Neural cell (in vitro differentiated cells): ENCODE measurements at regions not wholly inside any gene's neighbourhood (a gene's known extent, or its start where the extent isn't known, plus 50 kb on each side); places are given as distances from the start of the nearest gene placed in this dataset.

Source experiments
- H2AFZ ChIP-seq: fragments of 200-600, 300-800 bp; sonication (generic), shearing (Covaris generic); 2 replicates; pipeline ENCODE4 v1.6.0; 2014; ENCODE audit warnings: low read depth, mild to moderate bottlenecking, antibody characterized with exemption, low read length, moderate library complexity
- H3F3A ChIP-seq: fragments of 200-600 bp; shearing (Covaris generic); 2 replicates; pipeline ENCODE4 v1.6.1; 2016; ENCODE audit warnings: mild to moderate bottlenecking, moderate library complexity, mixed read lengths, antibody characterized with exemption, low read length; ENCODE audit not compliant: insufficient read depth, poor library complexity, severe bottlenecking
- H3K27ac ChIP-seq: fragments of 200-600, 300-800 bp; sonication (generic), shearing (Covaris generic); 2 replicates; pipeline ENCODE4 v1.5.1; 2014; ENCODE audit warnings: mild to moderate bottlenecking, low read length, moderate library complexity
- H3K27me3 ChIP-seq: fragments of 300-800, 200-600 bp; sonication (generic), shearing (Covaris generic); 2 replicates; pipeline ENCODE4 v1.6.0; 2014; ENCODE audit warnings: mild to moderate bottlenecking, low read depth, low read length, moderate library complexity; ENCODE audit not compliant: insufficient read depth
- H3K36me3 ChIP-seq: fragments of 300-800, 200-600 bp; sonication (generic), shearing (Covaris generic); 2 replicates; pipeline ENCODE4 v1.5.1; 2014; ENCODE audit warnings: mild to moderate bottlenecking, antibody characterized with exemption, low read length, moderate library complexity; ENCODE audit not compliant: insufficient read depth
- H3K4me2 ChIP-seq: fragments of 300-800, 200-600 bp; sonication (generic), shearing (Covaris generic); 2 replicates; pipeline ENCODE4 v1.6.0; 2014; ENCODE audit warnings: mild to moderate bottlenecking, low read length
- H3K4me3 ChIP-seq: fragments of 300-800, 200-600 bp; sonication (generic), shearing (Covaris generic); 2 replicates; pipeline ENCODE4 v1.5.1; 2014; ENCODE audit warnings: mild to moderate bottlenecking, low read length, moderate library complexity
- H3K79me2 ChIP-seq: fragments of 200-600 bp; shearing (Covaris generic); replicated peaks from 2 replicates; pipeline ENCODE4 v1.6.0; 2014; ENCODE audit warnings: mild to moderate bottlenecking, low read length, moderate library complexity; ENCODE audit not compliant: insufficient read depth
- H3K9ac ChIP-seq: fragments of 300-800, 200-600 bp; sonication (generic), shearing (Covaris generic); 2 replicates; pipeline ENCODE4 v1.6.1; 2016; ENCODE audit warnings: mild to moderate bottlenecking, low read length, mixed read lengths
- H3K9me2 ChIP-seq: fragments of 200-600 bp; shearing (Covaris generic); 2 replicates; pipeline ENCODE4 v1.6.1; 2016; ENCODE audit warnings: mild to moderate bottlenecking, low read length, mixed read lengths; ENCODE audit not compliant: insufficient read depth
- H3K9me3 ChIP-seq: fragments of 200-600, 300-800 bp; sonication (generic), shearing (Covaris generic); 2 replicates; pipeline ENCODE4 v1.6.1; 2016; ENCODE audit warnings: mild to moderate bottlenecking, mixed run types, low read length, moderate library complexity, mixed read lengths
- H4K20me1 ChIP-seq: fragments of 200-600 bp; shearing (Covaris generic); 2 replicates; pipeline ENCODE4 v1.6.1; 2016; ENCODE audit warnings: mild to moderate bottlenecking, mixed run types; ENCODE audit not compliant: insufficient read depth
- EP300 ChIP-seq: fragments of 450-650 bp; conservative IDR thresholded peaks from 2 replicates; pipeline ENCODE4 v1.6.1; 2014; ENCODE audit warnings: antibody characterized with exemption, mild to moderate bottlenecking, moderate library complexity; ENCODE audit not compliant: poor library complexity, severe bottlenecking
- EZH2 ChIP-seq: fragments of 200-600, 300-800 bp; shearing (Covaris generic), sonication (generic); IDR thresholded peaks from 2 replicates; pipeline ENCODE4 v1.6.1; 2014; ENCODE audit warnings: antibody characterized with exemption, low read length, borderline replicate concordance, mild to moderate bottlenecking; ENCODE audit not compliant: insufficient read depth, poor library complexity, severe bottlenecking
- MXI1 ChIP-seq: fragments of 450-650 bp; conservative IDR thresholded peaks from 2 replicates; pipeline ENCODE4 v1.6.1; 2014; ENCODE audit warnings: antibody characterized with exemption, mild to moderate bottlenecking; ENCODE audit not compliant: poor library complexity, severe bottlenecking
- POLR2AphosphoS5 ChIP-seq: IDR thresholded peaks from 2 replicates; pipeline ENCODE4 v1.6.1; 2012
- RAD21 ChIP-seq: fragments of 450-650 bp; conservative IDR thresholded peaks from 2 replicates; pipeline ENCODE4 v1.6.1; 2014; ENCODE audit warnings: antibody characterized with exemption, mild to moderate bottlenecking, moderate library complexity
- SMC3 ChIP-seq: fragments of 450-650 bp; conservative IDR thresholded peaks from 2 replicates; pipeline ENCODE4 v1.6.1; 2014; ENCODE audit warnings: antibody characterized with exemption, mild to moderate bottlenecking, moderate library complexity; ENCODE audit not compliant: poor library complexity
- TAF1 ChIP-seq: IDR thresholded peaks from 2 replicates; pipeline ENCODE4 v1.6.1; 2012; ENCODE audit warnings: low read depth
- TF ChIP-seq, protein P1 (sequence below): IDR thresholded peaks from 2 replicates; pipeline ENCODE4 v1.6.1; 2012; ENCODE audit warnings: borderline replicate concordance
- TF ChIP-seq, protein P2 (sequence below): fragments of 450-650 bp; IDR thresholded peaks from 2 replicates; pipeline ENCODE4 v1.5.1; 2014; ENCODE audit warnings: antibody characterized with exemption, mild to moderate bottlenecking, moderate library complexity; ENCODE audit not compliant: poor library complexity, severe bottlenecking

DNA sequence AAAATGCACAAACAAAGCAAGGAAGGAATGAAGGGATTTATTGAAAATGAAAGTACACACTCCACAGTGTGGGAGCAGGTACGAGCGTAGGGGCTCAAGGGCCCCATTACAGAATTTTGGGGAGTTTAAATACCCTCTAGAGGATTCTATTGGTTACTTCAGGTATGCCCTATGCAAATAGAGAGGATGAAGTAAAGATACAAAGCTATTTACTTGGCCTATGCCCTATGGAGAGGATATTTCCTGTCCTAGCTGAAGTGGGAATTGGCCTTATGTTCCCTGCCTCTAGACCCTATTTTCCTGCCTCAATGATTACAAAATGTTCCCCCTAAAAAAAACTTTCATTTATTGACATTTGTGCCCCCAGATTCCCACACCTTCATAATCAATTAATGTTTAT is 59.7 kb upstream of the ASIP start:
- no peak overlapping the region for H3K4me3 ChIP-seq
- no peak overlapping the region for H3K4me2 ChIP-seq
- H3K79me2 ChIP-seq: no peaks in the 10 kb centered on the region
- H3K9me2 ChIP-seq: no peaks in the 10 kb centered on the region
- no peaks in the 10 kb centered on the region for H3K36me3 ChIP-seq
- H3K27me3 ChIP-seq: no peaks in the 10 kb centered on the region
- no peak overlapping the region for H2AFZ ChIP-seq
- no peaks in the 10 kb centered on the region for H3F3A ChIP-seq
- no peak for TF ChIP-seq TAF1
- TF ChIP-seq EZH2: no peak
- no peak for TF ChIP-seq EP300
- TF ChIP-seq, protein P1, sequence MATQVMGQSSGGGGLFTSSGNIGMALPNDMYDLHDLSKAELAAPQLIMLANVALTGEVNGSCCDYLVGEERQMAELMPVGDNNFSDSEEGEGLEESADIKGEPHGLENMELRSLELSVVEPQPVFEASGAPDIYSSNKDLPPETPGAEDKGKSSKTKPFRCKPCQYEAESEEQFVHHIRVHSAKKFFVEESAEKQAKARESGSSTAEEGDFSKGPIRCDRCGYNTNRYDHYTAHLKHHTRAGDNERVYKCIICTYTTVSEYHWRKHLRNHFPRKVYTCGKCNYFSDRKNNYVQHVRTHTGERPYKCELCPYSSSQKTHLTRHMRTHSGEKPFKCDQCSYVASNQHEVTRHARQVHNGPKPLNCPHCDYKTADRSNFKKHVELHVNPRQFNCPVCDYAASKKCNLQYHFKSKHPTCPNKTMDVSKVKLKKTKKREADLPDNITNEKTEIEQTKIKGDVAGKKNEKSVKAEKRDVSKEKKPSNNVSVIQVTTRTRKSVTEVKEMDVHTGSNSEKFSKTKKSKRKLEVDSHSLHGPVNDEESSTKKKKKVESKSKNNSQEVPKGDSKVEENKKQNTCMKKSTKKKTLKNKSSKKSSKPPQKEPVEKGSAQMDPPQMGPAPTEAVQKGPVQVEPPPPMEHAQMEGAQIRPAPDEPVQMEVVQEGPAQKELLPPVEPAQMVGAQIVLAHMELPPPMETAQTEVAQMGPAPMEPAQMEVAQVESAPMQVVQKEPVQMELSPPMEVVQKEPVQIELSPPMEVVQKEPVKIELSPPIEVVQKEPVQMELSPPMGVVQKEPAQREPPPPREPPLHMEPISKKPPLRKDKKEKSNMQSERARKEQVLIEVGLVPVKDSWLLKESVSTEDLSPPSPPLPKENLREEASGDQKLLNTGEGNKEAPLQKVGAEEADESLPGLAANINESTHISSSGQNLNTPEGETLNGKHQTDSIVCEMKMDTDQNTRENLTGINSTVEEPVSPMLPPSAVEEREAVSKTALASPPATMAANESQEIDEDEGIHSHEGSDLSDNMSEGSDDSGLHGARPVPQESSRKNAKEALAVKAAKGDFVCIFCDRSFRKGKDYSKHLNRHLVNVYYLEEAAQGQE: no peak
- TF ChIP-seq, protein P2, sequence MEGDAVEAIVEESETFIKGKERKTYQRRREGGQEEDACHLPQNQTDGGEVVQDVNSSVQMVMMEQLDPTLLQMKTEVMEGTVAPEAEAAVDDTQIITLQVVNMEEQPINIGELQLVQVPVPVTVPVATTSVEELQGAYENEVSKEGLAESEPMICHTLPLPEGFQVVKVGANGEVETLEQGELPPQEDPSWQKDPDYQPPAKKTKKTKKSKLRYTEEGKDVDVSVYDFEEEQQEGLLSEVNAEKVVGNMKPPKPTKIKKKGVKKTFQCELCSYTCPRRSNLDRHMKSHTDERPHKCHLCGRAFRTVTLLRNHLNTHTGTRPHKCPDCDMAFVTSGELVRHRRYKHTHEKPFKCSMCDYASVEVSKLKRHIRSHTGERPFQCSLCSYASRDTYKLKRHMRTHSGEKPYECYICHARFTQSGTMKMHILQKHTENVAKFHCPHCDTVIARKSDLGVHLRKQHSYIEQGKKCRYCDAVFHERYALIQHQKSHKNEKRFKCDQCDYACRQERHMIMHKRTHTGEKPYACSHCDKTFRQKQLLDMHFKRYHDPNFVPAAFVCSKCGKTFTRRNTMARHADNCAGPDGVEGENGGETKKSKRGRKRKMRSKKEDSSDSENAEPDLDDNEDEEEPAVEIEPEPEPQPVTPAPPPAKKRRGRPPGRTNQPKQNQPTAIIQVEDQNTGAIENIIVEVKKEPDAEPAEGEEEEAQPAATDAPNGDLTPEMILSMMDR: no peak
- TF ChIP-seq POLR2AphosphoS5: no peak
- TF ChIP-seq MXI1: no peak
- TF ChIP-seq SMC3: no peak
- TF ChIP-seq RAD21: no peak
- H3K9me3 ChIP-seq: no peaks in the 10 kb centered on the region
- no peaks in the 10 kb centered on the region for H4K20me1 ChIP-seq
- no peak overlapping the region for H3K9ac ChIP-seq
- no peak overlapping the region for H3K27ac ChIP-seq

DNA sequence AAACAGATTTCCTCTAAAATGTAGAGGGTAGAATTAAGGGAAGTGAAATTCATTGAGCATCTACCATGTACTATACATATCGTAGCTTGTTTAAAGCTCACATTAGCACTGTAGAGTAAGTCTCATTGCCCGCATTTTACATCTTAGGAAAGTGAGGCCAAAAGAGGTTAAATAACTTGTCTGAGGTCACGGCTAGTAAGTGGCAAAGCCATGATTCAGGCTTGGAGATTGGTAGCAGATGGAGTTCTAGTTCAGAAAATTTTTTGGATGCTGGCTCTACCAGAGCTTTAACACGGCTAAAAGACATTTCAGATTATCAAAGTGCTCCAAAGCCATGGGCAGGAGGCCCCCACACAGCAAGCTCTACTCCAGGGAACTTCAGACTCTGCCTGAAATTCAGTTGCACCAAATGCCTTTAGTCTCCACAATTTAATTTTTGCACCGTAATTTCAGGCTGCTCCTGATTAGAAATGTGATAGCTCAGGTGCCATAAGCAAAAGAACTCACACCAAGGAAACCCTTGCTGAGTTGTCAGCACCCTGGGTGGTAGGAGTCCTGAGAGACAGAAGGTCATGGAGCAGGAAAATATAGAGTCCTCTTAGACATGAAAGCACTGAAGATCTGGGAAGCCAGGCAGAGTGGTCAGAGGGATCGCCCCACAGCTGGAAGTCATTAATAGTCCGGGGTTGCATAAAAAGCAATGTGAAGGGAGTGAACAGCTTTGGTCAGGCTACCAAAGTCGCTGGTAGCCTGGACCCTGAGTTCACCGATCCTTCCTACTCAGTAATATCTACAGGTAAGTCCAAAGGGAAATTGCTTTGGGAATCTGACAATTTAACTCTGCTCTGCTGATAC is 55.2 kb upstream of the ASIP start:
- Histone ChIP-seq H3K36me3 (no peaks in the 10 kb centered on the region), H3K27ac (no peak overlapping the region), H4K20me1 (no peaks in the 10 kb centered on the region), H3K79me2 (no peaks in the 10 kb centered on the region), H3K9me2 (no peaks in the 10 kb centered on the region), H3K9me3 (no peaks in the 10 kb centered on the region), H3F3A (no peaks in the 10 kb centered on the region), H3K4me2 (no peak overlapping the region), H3K27me3 (no peaks in the 10 kb centered on the region), H2AFZ (no peak overlapping the region), H3K4me3 (no peak overlapping the region), H3K9ac (no peak overlapping the region)
- TF ChIP-seq TAF1 (no peak), MXI1 (no peak), SMC3 (no peak), EP300 (no peak), POLR2AphosphoS5 (no peak), RAD21 (no peak), EZH2 (no peak)
- TF ChIP-seq, protein P1: no peak
- TF ChIP-seq, protein P2: no peak
